Left forelimb (tissue), 1 donor: ENCODE measurements at regions not wholly inside any gene's neighbourhood (a gene's known extent, or its start where the extent isn't known, plus 50 kb on each side); places are given as distances from the start of the nearest gene placed in this dataset.

Experiments used
- DNase-seq: peaks from one replicate; pipeline ENCODE4 v3.0.0-alpha.2; 2018; ENCODE audit warnings: low spot score

DNA sequence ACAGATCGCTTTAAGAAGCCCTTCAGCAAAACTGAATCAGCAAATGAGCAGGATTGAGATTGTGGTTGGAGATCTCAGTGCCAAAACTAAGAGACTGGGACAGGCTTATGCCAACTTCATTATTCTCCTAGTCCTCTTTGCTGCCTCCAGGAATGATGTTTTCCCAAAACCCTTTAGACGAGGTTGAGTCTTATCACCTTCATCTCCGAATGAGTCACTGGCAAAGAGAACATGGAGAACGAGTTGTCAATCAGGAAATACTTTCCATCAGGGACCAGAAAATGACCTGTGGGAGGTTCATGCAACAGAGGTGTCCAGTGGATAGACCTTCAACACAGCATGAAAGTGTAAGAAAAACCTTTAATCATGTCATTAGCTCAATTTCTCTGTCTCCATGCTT lies 461.5 kb downstream of the RMST start:
- no peak for DNase-seq

DNA sequence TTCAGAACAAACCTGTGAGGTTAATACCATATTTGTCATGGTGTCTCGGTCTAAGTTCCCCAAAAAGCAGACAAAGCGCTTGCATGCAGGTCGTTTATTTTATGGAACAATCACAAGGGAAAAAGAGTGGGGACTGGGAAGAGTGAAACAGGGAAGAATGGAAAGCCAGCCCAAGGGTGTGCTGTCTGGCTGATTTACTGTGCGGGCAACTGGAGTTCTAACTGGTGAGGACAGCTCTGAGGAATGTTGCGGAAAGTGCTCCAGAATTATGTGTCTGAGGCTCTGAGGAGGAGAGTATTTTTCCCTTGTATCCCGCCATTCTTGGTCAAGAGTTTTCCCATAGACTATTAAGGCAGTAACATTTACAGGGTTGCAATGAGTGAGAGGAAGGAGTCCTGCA lies 465.4 kb downstream of the RMST start:
- DNase-seq, result no peak

DNA sequence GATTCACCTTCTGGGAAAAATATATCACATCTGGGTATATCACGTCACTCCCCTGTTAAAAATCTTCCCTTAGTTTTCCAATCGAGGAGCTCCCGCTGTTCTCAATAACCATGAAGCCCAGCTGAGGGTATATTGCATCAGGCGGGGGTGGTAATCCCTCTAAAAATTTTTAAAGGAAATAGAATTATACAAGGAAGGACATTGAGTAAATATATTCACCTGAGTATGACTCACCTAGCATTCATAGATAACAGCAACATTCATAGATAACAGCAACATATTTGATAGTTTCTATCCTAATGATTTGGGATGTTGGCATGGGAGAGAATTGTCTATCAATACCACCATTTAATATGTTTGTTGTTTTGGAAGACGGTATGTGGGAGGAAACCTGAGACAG lies 473.6 kb downstream of the RMST start:
- DNase-seq, result no peak

DNA sequence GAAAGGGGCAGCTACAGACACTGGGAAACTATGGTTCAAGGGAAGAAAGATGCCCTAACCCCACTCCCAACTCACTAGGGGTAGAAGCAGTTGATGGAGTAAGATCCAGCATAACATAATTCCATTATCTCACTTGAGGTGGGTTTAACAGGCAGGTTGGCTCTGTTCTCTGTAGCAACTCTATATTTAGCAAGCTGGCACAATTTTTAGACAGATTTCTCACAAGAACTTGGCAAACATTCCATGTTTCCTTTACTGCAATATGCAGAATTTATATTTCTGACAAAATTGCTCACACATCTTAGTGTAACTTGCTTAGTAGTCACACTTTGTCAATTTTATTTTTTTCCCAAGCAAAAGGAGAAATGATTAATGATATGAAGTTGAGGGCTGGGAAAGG lies 475.4 kb downstream of the RMST start:
- DNase-seq, result no peak

DNA sequence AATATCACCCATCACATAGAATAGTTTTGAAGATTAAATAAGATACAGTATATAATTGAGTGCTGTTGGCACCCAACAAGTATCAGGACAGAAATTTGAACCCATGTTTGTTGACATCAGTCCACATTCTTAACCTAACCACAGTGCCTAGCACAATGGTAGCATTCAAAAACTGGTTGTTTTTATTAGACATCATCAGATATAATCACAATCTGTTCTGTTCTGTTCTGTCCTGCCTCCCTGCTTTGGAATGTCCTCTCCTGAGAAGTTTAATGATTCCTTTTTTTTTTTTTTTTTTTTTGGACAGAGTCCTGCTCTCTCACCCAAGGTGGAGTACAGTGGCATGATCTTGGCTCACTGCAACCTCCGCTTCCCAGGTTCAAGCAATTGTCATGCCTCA lies 476.6 kb downstream of the RMST start:
- no peak for DNase-seq

DNA sequence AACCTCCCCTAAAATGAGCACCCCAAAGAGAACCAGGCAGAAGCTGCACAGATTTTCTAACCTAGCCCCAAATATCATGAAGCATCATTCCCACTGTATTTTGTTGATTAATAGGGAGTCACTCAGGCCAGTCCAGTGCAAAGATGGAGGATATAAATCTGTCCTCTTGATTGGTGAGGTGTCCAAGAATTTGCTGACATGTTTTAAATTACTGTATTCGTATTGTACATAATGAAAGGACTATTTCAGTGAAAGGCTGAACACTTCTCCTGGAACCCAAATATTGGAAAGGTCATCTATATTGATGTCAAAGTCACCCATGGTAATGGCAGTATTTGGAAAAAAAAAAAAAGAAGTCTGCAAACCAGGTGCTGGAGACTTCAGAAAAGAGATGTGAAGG lies 477.5 kb downstream of the RMST start:
- no peak for DNase-seq

DNA sequence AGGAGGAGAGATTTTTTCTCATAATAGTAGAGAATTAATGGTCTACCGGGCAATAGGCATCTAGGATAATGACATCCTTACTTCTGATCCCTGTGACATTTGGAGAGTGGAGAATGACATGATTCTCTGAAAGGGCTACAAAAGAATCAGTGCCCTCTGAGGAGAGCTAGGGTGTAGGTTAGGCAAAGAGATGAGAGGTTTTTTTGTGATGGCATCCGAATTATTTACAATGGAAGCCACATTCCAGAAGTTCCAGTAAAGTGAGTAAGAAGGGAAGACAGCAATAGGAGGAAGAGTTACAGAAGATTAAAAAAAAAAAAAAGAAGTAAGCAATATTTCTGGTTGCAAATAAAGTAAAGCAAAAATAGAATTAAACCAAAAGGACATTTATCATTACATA lies 478.0 kb downstream of the RMST start:
- DNase-seq, result no peak

DNA sequence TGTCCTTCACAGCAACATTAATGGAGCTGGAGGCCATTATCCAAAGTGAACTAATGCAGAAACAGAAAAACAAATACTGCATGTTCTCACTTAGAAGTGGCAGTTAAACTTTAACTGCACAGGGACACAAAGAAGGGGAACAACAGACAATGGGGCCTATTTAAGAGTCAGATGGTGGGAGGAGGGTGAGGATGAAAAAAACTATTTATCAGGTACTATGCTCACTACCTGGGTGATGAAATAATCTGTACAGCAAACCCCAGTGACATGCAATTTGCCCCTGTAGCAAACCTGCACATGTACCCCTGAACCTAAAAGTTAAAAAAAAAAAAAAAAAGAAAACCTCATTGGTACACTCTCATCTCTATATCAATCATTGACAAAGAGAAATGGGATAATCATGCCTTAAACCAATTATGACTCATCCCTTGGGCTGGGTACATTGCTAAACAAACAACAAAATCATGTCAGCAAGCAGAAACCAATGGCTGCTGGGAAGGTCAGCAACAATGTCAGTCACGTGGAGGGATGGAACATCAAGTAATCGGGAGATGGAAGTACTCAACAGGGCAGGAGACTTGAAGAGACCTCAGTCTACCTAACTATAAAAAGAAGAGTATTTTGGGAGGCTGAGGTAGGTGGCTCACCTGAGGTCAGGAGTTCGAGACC lies 479.2 kb downstream of the RMST start:
- no peak for DNase-seq

DNA sequence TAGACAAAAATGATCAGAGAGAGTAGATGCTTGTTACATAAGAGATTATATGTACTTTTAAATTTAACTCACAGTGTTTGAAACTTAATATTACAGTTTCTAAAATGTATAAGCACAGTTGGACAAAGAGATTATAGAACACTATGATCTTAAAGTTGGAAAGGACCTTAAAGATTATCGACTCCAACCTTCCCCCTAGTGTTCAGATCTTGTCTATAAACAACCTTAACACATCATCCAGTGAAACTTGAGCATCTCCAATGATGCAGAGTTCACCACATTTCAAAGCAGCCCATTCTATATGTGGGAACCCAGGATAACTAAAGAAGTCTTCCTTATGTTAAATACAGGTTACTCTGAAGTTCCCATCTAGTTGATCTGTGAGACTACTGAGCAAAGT lies 480.8 kb downstream of the RMST start:
- no peak for DNase-seq

DNA sequence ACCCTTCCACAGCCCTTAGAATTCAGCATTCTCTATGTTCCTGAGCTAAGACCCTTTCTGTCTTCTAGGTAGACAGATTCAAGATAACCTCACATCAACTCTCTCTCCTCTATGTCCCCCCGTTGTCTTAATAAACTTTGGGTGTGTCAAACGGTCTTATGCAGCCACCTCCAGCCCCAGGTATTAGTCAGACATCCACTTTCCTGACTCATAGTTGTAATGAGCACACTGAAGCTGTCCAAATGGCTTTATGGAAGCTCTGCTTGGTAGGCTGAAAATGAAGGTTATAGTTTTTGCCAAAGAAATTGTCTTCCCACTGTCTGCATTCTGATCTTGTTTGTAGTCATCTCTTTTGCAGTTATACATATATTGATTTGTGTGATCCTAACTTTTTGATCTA lies 482.0 kb downstream of the RMST start:
- no peak for DNase-seq

DNA sequence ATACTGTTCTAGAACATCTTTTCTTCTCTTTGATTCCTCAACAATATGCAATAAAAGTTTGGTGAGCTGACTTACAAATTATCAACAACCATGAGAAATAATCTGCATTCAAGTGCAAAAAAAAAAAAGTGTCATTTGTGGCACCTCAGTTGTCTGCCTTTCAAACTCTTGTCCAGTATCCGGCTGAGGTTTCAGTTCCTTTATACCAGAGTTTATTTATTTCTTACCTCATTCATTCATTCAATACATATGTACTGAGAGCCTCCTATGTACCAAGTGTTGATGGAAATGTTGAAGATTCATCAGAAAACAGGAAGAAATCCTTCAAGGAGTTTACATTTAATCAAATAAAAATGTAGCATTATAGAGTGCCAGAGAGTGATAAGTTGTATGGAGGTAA lies 484.1 kb downstream of the RMST start:
- no peak for DNase-seq

DNA sequence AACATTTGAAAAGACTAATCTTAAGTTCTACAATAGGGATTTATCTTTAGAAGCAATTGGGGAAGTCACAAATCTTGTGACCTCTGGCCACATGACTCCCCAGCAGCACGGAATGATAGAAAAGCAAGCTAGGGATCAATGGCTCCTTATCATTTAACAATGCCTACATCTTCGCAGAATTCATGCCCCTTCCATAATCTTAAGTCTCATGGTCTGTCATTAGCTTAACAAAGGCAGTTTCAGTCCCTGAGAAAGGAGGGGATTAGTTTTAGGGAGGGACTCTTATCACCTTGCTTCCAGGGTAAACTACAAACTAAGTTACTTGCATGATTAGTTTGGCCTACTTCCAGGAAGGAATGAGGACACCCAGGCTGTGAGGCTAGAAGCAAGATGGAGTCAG lies 486.0 kb downstream of the RMST start:
- DNase-seq, result no peak

DNA sequence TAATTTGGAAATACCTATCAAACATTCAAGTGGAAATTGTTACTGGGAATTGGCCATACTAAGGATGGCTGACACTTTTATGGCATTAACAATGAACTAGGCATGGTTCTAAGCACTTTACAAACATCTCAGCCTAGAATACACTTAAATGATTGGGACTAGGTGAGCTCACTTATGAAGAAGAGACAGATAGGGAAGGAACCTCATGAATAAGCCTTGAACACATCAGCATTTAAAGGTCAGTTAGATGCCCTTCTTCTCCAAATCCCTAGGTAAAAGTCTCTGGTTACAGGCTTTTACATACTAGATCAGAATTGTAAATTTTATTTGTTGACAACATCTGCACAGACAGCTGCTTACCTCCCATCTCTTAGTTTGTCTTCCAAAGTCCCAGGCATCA lies 488.6 kb downstream of the RMST start:
- no peak for DNase-seq

DNA sequence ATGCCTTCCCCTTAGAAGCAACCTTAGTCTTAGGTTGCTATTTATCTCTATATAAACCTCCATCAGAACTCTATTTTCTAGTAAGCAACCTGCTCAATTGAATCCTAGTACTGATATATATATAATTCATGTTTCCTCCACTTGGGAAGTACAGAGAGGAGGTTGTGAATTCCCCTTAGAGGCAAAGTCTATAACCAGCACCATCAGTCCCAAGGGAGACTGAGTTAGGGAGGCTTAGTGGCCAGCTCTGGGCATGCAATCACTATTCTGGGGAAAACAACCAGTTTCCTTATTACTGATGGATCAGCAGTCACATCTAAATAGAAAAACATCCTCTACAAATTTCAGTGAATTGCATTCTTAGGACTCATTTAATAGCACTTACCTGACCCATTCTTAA lies 489.1 kb downstream of the RMST start:
- DNase-seq, result no peak

DNA sequence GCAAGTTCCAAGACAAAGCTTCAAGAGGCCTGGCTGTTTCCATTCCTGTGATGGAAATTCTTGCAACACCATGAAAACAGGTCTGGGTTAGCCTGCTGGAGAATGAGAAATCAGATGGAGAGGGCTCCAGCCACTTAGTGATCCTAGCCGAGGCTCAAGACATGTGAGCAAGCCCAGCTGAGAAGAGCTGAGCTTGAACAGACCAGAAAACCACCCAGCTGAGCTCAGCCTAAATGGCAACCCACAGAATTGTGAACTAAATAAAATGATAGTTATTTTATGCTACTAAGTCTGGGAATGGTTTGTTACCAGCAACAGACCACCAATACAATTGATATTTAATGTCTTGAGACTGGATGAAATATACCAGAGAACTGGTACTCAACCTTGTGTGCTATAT lies 494.5 kb downstream of the RMST start:
- DNase-seq, result no peak

DNA sequence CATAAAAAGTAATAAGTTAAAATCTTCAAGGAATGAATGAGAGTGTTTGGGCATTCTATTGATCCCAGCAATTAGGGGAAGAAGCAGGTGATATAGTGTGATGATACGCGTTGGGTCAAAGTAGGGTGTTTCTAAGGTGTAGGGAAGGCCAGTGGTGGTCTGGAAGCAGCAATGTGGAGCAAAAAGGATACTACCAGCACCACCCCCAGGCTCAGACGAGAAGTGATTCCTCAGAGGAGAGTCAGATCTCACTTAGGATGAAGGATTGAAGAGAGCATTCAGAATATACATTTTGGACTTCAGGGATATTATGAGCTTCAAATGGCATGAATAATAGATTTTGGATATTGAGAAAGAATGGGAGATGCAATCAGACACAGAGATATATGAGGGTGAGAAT lies 497.6 kb downstream of the RMST start:
- no peak for DNase-seq

DNA sequence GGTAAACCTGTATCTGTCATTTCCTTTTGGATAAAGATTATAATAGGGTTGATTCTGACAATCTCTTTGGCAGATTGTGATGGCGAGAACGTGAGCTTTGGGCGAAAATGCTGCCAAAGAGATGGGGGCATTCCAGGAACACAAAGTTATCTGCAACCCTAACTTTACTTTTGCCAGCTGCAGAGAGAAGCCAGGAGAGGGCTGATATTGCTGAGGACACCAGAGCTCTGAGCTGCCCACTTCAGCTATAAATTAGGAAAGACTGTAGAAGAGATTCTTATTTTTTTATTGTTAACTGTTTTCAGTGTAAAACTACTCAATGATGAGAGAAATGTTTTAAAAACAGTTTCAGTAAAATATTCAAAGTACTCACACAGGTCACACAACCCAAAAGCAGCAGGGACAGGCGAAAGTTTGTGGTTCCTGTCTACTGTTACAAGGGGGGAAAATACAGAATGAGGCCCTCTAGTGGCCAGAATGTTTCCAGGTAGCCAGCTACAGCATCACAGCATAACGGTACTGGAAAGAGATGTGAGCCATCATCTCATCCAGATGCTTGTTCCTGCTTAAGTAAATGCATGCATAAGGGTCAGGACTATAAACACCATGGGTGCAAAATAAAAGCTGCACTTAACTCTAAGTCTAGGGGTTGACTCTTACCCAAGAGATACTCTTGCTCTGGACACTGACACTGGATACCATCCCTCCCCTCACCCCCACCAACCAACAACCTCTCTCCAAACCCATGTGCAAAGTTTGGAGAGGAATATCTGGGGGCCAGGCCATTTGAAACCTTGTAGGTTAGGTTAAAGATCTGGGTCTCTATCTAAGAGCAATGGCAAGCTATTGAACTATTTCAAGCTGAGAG lies 498.4 kb downstream of the RMST start:
- no peak for DNase-seq

DNA sequence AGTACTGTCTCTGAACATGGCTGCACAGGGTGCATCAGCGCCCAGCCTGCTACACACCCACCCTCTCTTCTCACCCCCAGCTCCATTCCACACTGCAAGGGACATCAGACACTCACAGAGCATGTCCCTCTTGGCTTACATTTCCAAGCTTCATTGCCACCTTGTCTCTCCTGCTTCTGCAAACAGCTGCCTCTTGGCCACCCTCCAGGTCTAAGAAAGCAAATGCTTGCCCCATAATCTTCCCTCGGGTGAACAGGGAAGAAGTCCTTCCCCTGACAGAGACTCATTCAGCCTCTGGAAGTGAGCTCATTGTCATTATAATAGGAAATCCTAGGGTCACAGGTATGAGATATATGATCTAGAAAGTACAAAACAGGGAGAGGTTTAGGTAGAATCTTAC lies 505.2 kb downstream of the RMST start:
- no peak for DNase-seq

DNA sequence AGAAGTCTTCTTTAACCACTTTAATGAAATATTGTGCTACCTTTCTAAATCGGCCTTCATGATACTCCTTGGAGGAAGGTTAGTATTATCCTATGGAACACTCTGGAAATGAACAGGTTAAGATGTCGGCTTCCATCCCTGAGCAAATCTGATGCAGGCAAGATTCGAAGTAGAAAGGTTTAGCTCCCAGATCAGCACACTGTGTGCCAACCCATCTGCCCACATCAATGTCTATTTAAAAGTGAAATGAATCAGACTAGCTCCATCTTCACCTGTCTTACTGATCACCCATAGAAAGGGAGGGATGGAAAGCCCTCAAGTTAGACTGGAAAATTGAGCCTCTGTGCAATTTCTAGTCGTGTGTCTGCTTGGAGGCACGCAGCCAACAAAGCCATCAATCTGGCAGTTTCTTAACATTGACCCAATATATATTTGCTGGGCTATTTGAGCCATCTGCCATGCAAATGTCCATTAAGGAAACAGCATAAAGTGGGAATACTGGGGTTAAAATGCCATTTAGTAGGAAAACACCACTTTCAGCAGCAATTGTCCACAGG lies 506.1 kb downstream of the RMST start:
- no peak for DNase-seq

DNA sequence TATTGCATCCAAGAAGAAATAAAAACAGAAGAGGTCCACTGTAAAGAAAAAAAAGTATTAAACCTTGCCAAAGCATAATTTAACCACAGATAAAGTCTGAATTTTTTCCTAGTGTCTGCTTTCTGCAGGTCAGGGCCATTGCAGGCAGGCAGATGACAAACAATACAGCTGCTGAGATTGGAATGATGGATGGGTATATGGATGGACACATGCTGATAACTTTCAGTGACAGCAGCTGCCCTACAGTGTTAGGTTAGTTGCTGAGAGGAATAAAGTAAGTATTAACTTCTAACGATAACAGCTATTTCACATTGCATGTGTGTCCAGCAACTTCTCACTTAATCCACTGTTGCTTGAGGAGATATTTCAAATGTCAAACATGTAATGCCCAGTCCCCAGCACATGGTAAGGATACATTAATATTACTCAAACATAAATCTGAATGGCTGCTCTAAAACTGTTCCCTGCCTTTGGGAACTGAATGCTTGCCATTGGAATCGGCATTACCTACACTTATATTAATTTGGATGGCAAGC lies 515.3 kb downstream of the RMST start:
- DNase-seq, result no peak

DNA sequence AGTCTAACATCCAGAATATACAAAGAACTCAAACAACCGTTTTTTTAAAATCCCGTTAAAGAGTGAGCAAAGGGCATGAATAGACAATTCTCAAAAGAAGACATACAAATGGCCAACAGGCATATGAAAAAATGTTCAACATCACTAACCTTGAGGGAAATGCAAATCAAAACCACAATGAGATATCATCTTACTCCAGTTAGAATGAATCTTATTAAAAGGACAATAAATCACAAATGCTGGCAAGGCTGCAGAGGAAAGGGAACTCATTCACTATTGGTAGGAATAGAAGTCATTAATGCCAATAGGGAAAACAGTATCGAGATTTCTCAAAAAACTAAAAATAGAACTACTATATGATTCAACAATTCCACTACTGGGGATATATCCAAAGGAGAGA lies 520.1 kb downstream of the RMST start:
- no peak for DNase-seq

DNA sequence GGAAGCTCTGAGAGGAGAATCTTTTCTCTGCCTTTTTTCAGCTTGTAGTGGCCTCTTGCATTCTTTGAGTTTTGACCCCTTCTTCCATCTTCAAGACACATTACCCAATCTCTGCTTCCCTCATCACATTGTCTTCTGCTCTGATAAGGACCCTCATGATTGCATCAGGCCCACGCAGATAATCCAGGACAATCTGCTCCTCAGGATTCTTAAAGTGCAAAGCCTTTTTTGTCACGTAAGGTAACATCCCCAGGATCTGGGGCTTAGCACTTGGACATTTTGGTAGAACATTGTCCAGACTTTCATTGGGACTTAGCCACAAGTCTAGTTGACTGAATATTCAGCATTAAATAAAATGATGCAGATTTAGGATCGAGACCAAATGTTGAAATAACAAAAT lies 521.2 kb downstream of the RMST start:
- DNase-seq, result no peak

DNA sequence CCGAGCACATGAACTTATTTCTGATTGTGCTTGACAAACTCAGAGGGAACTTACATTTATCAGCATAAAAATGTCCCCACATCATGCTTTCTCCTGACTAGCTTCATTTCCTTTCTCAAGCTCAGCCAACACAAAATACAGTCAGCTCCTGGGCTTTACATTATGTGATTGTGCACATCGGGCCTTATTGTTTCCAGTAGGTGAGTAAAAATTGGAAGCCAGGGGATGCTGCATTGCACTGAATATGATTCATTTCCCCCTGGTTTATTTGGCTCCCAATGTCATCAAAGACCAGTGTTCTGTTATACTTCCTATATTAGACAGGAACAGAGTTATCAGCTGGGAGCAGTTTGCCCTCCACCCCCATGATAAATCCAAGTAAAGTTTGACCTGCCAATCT lies 521.8 kb downstream of the RMST start:
- no peak for DNase-seq
